ENCODE measurements at regions not wholly inside any gene's neighbourhood (a gene's known extent, or its start where the extent isn't known, plus 50 kb on each side); places are given as distances from the start of the nearest gene placed in this dataset.

DNA sequence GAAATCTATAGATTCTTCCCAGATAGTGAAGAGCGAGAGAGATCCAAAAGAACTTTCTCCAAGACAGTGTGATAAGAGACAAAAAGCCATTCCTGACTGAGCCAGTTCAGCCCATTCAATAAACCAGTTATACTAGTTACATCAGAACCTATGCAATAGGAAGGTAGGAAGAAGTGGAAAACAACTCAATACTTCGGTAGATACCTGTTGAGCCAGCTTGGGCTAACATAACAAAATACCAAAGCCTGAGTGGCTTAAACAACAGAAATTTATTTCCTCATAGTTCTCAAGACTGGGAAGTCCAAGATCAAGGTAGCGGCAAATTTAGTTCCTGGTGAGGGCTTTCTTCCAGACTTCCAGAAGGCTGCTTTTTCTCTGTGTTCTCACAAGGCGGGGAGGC, 214.5 kb upstream of the GRAMD2B start:
- TF ChIP-seq CTCF (IDR thresholded peaks at IDR 0.05; ENCODE audit: low read depth, low read length, missing control alignments), result no peak
- H3K4me3 ChIP-seq (replicated peaks; ENCODE audit: low read depth, low read length), result no peak overlapping the region
- no peak for DNase-seq (ENCODE audit: extremely low read depth, low read depth)

DNA sequence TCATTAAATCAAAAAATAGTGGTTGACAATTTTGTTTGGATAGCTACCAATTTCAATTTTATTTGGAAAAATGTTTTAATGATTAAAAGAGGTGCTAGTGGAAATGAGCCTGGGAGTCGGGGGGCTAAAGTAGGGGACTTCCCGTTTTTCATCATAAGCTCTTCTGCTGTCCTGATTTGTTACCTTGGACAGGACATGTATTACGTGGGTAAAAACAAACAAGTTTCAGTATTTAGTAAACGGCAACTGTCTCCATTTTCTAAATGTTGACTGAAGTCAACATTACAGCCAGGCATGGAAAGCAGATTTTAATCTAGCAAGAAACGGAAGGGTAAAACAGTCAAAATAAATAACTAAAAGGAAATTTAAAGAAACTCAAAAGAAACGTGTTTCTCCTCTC, 212.3 kb upstream of the GRAMD2B start:
- DNase-seq (ENCODE audit: extremely low read depth, low read depth), result no peak
- no peak for TF ChIP-seq CTCF (IDR thresholded peaks at IDR 0.05; ENCODE audit: low read depth, low read length, missing control alignments)
- H3K4me3 ChIP-seq (replicated peaks; ENCODE audit: low read depth, low read length), result no peak overlapping the region

DNA sequence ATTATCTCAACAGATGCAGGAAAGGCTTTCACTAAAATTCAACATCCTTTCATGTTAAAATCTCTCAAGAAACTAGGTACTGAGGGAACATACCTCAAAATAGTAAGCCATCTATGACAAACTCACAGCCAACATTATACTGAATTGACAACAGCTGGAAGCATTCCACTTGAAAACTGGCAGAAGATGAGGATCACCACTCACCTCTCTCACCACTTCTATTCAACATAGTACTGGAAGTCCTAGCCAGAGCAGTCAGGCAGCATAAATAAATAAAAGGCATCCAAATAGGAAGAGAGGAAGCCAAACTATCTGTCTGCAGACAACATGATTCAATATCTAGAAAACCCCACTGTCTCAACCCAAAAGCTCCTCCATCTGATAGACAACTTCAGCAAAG, 203.6 kb upstream of the GRAMD2B start:
- H3K4me3 ChIP-seq (replicated peaks; ENCODE audit: low read depth, low read length), result no peak overlapping the region
- no peak for DNase-seq (ENCODE audit: extremely low read depth, low read depth)
- TF ChIP-seq CTCF (IDR thresholded peaks at IDR 0.05; ENCODE audit: low read depth, low read length, missing control alignments), result no peak

DNA sequence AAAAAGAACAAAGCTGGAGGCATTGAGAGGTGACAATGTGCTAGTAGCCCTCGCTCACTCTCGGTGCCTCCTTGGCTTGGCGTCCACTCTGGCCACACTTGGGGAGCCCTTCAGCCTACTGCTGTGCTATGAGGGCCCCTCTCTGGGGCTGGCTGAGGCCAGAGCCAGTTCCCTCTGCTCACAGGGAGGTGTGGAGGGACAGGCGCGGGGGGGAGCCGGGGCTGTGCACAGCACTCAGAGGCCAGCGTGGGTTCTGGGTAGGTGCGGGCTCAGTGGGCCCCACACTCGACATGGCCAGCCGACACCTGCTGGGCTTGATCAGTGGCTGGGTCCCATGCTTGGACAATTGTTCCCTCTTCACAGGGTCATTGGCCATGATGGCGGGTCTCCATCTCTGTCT, 202.5 kb upstream of the GRAMD2B start:
- no peak for TF ChIP-seq CTCF (IDR thresholded peaks at IDR 0.05; ENCODE audit: low read depth, low read length, missing control alignments)
- H3K4me3 ChIP-seq (replicated peaks; ENCODE audit: low read depth, low read length), result no peak overlapping the region
- DNase-seq (ENCODE audit: extremely low read depth, low read depth), result no peak

DNA sequence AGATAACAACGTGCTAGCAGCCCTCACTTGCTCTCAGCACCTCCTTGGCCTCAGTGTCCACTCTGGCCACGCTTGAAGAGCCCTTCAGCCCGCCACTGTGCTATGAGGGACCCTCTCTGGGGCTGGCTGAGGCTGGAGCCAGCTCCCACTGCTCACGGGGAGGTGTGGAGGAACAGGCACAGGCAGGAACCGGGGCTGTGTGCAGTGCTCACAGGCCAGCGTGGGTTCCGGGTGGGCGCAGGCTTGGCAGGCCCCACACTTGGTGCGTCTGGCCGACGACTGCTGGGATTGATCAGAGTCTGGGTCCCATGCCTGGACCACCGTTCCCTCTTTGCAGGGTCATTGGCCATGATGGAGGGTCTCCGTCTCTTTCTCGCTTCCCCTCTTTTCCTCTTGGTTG, 194.3 kb upstream of the GRAMD2B start:
- TF ChIP-seq CTCF (IDR thresholded peaks at IDR 0.05; ENCODE audit: low read depth, low read length, missing control alignments), result no peak
- H3K4me3 ChIP-seq (replicated peaks; ENCODE audit: low read depth, low read length), result no peak overlapping the region
- no peak for DNase-seq (ENCODE audit: extremely low read depth, low read depth)

- no peak for TF ChIP-seq CTCF (IDR thresholded peaks at IDR 0.05; ENCODE audit: low read depth, low read length, missing control alignments)
- DNase-seq (ENCODE audit: extremely low read depth, low read depth), result peak; percentile 57
Measured at GRCh38 chr5:126233256-126233655, 190.0 kb upstream of the GRAMD2B start.

DNA sequence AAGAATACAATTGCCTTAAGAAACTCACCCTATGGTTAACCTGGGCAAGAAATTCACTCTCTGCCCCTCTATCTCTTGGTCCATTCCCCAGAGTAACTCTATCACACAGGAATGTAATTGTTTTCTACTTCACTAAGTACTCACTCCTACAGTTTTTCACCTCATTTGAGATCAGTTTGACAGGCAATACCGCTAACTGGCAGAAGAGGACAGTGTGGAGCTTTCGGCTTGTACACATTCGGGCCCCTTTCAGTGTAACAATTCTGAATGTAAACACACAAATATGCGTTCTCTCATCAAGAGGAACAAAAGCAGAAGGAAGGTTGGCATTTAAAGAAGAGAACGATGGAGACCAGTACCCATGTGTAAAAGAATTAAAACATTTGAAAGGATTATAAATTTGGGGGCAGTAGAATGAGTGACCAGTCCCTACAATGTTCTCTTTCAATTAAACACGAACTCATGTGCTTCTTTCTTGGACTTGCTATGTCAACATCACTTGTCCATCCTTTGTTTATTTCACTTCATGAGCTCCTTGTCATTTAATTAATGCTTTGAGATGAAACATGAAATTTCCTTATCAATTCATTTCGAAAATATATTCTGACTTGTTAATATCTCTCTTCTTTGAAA, 188.5 kb upstream of the GRAMD2B start:
- peak; percentile 76 for TF ChIP-seq CTCF (IDR thresholded peaks at IDR 0.05; ENCODE audit: low read depth, low read length, missing control alignments)
- H3K4me3 ChIP-seq (replicated peaks; ENCODE audit: low read depth, low read length), result no peak overlapping the region
- peak; percentile 6 for DNase-seq (ENCODE audit: extremely low read depth, low read depth)

More at GRCh38 chr5:126233256-126233655, 190.0 kb upstream of the GRAMD2B start:
- H3K4me3 ChIP-seq (replicated peaks; ENCODE audit: low read depth, low read length), result no peak overlapping the region
